ENCODE measurements at regions not wholly inside any gene's neighbourhood (a gene's known extent, or its start where the extent isn't known, plus 50 kb on each side); places are given as distances from the start of the nearest gene placed in this dataset.

GRCh38 chr6:44049163-44049988 is 77.9 kb downstream of the MRPL14 start:
- no peak for TF ChIP-seq CTCF (IDR thresholded peaks at IDR 0.05)
- no peak for TF ChIP-seq POLR2A (IDR thresholded peaks at IDR 0.05)
